ENCODE measurements at regions not wholly inside any gene's neighbourhood (a gene's known extent, or its start where the extent isn't known, plus 50 kb on each side); places are given as distances from the start of the nearest gene placed in this dataset.

- no peak overlapping the region for H3K4me3 ChIP-seq (ENCODE audit: low read length)
- no peaks in the 10 kb centered on the region for H4K20me1 ChIP-seq (ENCODE audit: insufficient read depth, low read length)
- no peaks in the 10 kb centered on the region for H3K9me3 ChIP-seq (replicated peaks; ENCODE audit: insufficient read depth, low read length)
- H3K9me2 ChIP-seq (replicated peaks; ENCODE audit: insufficient read depth, low read length): no peaks in the 10 kb centered on the region
- TF ChIP-seq CTCF (IDR thresholded peaks at IDR 0.05; ENCODE audit: low read length) (no peak), EZH2 (optimal IDR thresholded peaks at IDR 0.05; ENCODE audit: low read depth, low read length) (no peak), EZH2phosphoT487 (IDR thresholded peaks at IDR 0.05; ENCODE audit: low read length) (no peak)
- H3K4me1 ChIP-seq (ENCODE audit: low read length): no peaks in the 10 kb centered on the region
- H3F3A ChIP-seq (ENCODE audit: insufficient read depth, low read length): no peaks in the 10 kb centered on the region
- no peaks in the 10 kb centered on the region for H3K36me3 ChIP-seq (replicated peaks; ENCODE audit: insufficient read depth, low read length)
- H3K27me3 ChIP-seq (replicated peaks; ENCODE audit: insufficient read depth, low read length): peaks cover 37% of the 10 kb centered on the region
- no peak for DNase-seq
- H3K4me2 ChIP-seq (ENCODE audit: low read depth, low read length): no peak overlapping the region
- no peak overlapping the region for H3K9ac ChIP-seq (ENCODE audit: low read length)
- H2AFZ ChIP-seq (ENCODE audit: low read length): no peak overlapping the region
- no peaks in the 10 kb centered on the region for H3K79me2 ChIP-seq (ENCODE audit: low read length)
- H3K27ac ChIP-seq (ENCODE audit: low read length): no peak overlapping the region
These were observed 152.2 kb downstream of the TRIM27 start for GRCh38 chr6:28771401-28772267.

- Histone ChIP-seq H3K27ac (ENCODE audit: low read length) (no peak overlapping the region), H3K4me1 (ENCODE audit: low read length) (no peaks in the 10 kb centered on the region), H3K9me3 (replicated peaks; ENCODE audit: insufficient read depth, low read length) (no peaks in the 10 kb centered on the region), H3K4me2 (ENCODE audit: low read depth, low read length) (no peak overlapping the region), H3K9ac (ENCODE audit: low read length) (no peak overlapping the region), H3K9me2 (replicated peaks; ENCODE audit: insufficient read depth, low read length) (no peaks in the 10 kb centered on the region), H2AFZ (ENCODE audit: low read length) (no peak overlapping the region), H3K4me3 (ENCODE audit: low read length) (no peak overlapping the region), H4K20me1 (ENCODE audit: insufficient read depth, low read length) (no peaks in the 10 kb centered on the region), H3K27me3 (replicated peaks; ENCODE audit: insufficient read depth, low read length) (peaks cover 37% of the 10 kb centered on the region), H3K79me2 (ENCODE audit: low read length) (no peaks in the 10 kb centered on the region), H3K36me3 (replicated peaks; ENCODE audit: insufficient read depth, low read length) (no peaks in the 10 kb centered on the region), H3F3A (ENCODE audit: insufficient read depth, low read length) (no peaks in the 10 kb centered on the region)
- TF ChIP-seq CTCF (IDR thresholded peaks at IDR 0.05; ENCODE audit: low read length): no peak
- TF ChIP-seq EZH2phosphoT487 (IDR thresholded peaks at IDR 0.05; ENCODE audit: low read length): no peak
- TF ChIP-seq EZH2 (optimal IDR thresholded peaks at IDR 0.05; ENCODE audit: low read depth, low read length): no peak
- DNase-seq: no peak
These were observed 151.1 kb downstream of the TRIM27 start for GRCh38 chr6:28772480-28773381.

GRCh38 chr6:28774292-28775051, 149.3 kb downstream of the TRIM27 start:
- Histone ChIP-seq H3K9ac (ENCODE audit: low read length) (no peak overlapping the region), H3K4me2 (ENCODE audit: low read depth, low read length) (no peak overlapping the region), H3K27me3 (replicated peaks; ENCODE audit: insufficient read depth, low read length) (peaks cover 50% of the 10 kb centered on the region)

More at GRCh38 chr6:28774292-28775051, 149.3 kb downstream of the TRIM27 start:
- TF ChIP-seq CTCF (IDR thresholded peaks at IDR 0.05; ENCODE audit: low read length): no peak
- TF ChIP-seq EZH2phosphoT487 (IDR thresholded peaks at IDR 0.05; ENCODE audit: low read length): no peak
- TF ChIP-seq EZH2 (optimal IDR thresholded peaks at IDR 0.05; ENCODE audit: low read depth, low read length): no peak
- H2AFZ ChIP-seq (ENCODE audit: low read length): no peak overlapping the region
- no peaks in the 10 kb centered on the region for H3K9me3 ChIP-seq (replicated peaks; ENCODE audit: insufficient read depth, low read length)
- no peaks in the 10 kb centered on the region for H3F3A ChIP-seq (ENCODE audit: insufficient read depth, low read length)
- DNase-seq: no peak
- H3K27ac ChIP-seq (ENCODE audit: low read length): no peak overlapping the region
- no peaks in the 10 kb centered on the region for H3K4me1 ChIP-seq (ENCODE audit: low read length)
- H3K79me2 ChIP-seq (ENCODE audit: low read length): no peaks in the 10 kb centered on the region
- no peaks in the 10 kb centered on the region for H4K20me1 ChIP-seq (ENCODE audit: insufficient read depth, low read length)
- no peaks in the 10 kb centered on the region for H3K36me3 ChIP-seq (replicated peaks; ENCODE audit: insufficient read depth, low read length)
- no peaks in the 10 kb centered on the region for H3K9me2 ChIP-seq (replicated peaks; ENCODE audit: insufficient read depth, low read length)
- H3K4me3 ChIP-seq (ENCODE audit: low read length): no peak overlapping the region
